HT1080 (cell line): ENCODE measurements at regions not wholly inside any gene's neighbourhood (a gene's known extent, or its start where the extent isn't known, plus 50 kb on each side); places are given as distances from the start of the nearest gene placed in this dataset.

Experiments
- DNase-seq: peaks from one replicate; pipeline ENCODE4 v3.0.0-alpha.2; 2015; ENCODE audit warnings: low read depth

GRCh38 chr3:86333636-86334035 lies 657.3 kb downstream of the VGLL3 start:
- DNase-seq, result no peak

DNA sequence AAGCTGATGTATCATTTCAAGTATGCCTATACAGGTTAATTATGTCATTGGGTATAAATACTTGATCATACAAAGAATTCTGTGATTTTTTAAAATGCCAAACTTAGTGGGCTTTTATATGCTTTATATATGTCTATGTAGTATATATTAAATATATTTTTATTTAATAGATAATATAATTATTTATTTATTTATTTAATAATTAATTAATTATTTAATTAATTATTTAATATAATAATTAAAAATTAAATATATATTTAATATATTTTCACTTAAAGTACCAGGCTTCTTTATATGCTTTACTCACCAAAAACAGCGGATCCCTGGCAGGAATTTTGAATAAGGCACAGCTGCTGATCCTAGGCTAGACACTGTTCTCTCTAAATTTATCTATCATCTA lies 687.0 kb downstream of the VGLL3 start:
- DNase-seq, result no peak

GRCh38 chr3:86282106-86282787 lies 708.7 kb downstream of the VGLL3 start:
- no peak for DNase-seq

DNA sequence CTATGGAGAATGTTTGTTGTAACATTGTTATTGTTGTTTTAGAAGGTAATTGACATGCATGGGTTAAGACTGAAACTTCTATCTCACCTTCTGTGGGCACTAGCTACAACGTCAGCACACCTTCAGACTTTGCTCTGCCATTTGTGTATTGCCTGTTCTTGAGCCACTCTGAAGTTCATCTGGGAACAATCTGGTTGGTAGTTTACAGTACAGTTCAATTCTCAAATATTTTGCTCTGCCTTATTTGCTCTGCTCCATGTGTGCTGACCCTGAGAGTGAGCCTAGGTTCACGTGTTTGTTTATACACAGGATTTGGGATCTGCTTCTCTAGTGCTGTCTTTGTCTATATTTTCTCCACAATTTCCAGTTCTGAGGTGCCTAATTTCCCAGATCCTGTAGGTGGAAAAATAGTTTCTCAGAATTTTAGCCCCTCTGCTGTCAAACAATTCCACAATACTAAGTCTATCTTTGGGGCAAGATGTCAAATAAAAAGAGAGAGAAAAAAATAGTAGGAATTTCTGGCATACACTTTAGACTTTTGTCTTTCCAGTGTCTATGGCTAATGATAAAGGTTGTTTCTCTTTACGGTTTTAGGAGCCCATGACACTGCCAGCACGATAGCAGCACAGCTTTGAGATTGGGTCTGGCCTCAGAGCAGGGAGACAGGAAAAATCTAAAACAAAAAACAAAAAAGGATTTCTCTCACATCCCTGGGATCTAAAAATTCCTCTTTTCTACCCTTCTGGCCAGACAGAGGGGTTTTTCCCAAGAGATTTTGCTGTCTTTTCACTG lies 721.4 kb downstream of the VGLL3 start:
- DNase-seq, result no peak

- DNase-seq, result no peak
Measured at GRCh38 chr3:86257955-86258641, 732.9 kb downstream of the VGLL3 start.

DNA sequence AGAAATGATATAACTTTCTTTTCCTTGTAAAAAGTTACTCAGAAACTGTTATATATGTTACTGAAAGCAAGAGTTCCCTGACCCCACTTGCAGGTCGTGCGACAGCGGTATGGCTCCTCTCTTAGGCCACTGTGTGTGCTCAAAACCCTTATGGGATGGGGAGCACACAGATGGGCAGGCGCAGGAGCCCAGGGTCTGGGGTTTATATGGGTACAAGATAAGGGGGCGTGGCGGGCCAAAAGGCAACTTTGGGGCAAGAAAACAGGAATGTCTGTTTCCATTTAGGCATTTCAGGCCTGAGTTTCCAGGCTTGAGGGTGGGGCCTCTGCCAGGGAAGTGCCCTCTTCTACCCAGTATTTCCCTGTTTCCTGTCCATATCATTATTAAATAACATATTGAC lies 736.5 kb downstream of the VGLL3 start:
- DNase-seq, result no peak

- no peak for DNase-seq
Measured at GRCh38 chr3:86251781-86252180, 739.2 kb downstream of the VGLL3 start.

DNA sequence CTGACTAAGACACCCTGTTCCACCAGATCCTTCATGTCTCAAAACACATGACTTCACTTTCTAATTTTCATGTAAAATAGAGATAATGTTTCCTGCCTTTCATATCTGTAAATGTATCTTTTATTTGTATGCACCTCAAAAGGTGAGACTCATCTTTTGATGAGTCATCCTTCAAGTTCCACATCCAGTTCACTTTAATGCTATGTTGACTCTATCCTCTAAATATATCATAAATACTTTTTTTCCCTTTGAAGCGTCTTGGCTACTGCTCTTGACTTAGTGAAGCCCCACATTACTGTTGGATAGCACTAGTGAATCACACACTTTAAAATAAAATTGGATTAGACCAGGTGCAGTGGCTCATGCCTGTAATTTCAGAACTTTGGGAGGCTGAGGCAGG lies 741.1 kb downstream of the VGLL3 start:
- no peak for DNase-seq

DNA sequence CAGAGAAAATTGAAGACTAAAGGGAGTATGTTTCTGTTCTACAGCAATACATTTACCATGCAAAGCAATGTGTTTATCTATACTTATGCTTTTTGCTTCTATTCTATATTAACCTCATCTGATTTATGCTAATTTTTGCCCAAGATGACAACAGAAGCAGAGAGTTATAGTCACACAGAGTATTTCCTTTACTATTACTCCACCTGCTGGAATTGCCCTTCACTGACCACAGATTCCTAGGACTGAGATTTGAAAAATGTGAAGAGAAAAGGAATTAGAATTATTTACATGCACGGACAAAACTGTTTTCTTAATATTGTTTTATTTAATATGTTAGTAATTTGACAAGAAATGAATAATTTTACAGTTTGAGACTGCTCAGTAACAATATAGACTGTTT lies 745.6 kb downstream of the VGLL3 start:
- peak; percentile 21 for DNase-seq

DNA sequence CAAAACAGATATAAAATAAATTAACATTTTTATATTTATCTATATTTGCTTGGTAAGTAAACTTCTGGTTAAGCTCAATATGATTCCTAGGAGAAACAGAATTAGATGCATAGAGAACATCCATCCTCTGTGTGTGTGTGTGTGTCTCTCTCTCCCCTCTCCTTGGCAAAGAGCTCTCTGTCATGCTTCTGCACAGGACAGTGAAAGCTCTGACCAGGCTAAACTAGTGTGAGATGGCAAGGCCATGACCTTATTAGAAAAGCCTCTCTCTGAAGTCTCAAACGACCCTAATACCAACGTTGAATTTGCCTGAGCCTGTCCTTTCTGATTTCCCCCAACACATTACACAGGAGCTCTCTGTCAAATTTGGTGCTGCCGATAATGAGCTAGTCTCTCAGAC lies 746.0 kb downstream of the VGLL3 start:
- DNase-seq, result no peak

DNA sequence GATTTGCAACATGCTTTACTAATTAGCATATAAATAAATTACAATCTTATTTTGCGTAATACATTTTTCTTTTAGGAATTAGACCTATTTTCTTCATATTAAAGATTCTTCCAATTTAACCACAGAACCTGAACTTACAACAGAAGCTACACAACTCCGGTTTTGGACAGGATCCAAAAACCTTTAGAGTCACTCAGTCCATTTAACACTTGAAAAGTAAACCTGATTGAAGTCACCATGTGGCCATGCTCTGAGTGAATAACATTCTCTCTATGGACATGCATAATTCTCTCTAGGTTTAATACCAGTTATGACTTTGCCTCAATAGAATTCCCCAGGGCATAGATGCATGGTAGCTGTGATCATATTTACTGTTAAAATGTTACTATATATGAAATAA lies 751.0 kb downstream of the VGLL3 start:
- DNase-seq, result no peak

DNA sequence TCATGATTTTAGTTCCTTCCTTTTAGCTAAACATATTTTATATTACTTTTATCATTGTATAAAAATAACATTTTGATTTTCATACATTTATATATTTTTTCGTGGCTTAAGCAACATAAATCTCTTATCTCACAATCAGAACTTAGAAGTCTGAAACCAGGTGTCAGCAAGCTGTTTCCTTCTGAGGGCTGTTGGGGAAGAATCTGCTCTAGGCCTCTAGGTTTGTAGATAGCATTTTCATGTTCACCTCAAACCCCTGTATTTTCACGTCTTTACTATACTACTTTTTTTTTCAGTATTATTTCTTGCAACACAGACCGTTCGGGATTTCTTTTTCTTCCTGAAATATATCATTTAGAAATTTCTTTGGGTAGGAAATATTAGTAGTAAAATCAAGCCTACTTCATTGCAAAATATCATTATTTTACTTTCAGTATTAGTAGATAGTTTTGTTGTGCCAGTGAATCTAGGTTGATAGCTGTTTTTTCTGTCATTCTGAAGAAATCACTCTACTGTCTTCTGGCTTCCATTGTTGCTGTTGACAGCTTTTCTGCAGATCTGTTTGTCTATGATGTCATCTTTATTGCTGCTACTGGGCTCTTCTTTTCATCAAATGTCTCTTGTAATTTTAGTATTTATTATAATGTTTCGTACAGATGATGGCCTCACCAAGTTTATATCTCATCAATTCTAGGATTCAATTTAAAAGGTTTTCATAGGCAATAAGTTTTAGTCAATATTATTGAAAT lies 756.3 kb downstream of the VGLL3 start:
- no peak for DNase-seq

GRCh38 chr3:86230762-86231161 lies 760.2 kb downstream of the VGLL3 start:
- DNase-seq, result no peak

DNA sequence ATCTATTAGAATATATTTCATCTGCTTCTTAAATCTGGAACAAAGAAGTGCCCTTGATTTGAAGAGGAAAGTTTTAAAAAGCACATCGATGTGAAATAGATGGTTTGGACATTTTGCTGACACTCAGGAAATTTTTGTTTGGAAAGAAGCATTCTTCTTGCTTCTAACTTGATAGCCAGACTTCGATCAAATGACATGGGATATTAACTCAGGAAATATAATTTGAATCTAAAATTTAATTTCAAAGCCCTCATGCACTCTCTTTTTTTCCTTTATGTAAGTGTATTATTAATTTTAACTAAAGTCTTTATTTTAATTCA lies 761.2 kb downstream of the VGLL3 start:
- DNase-seq, result no peak

- DNase-seq, result no peak
Measured at GRCh38 chr3:86229086-86229774, 761.7 kb downstream of the VGLL3 start.

DNA sequence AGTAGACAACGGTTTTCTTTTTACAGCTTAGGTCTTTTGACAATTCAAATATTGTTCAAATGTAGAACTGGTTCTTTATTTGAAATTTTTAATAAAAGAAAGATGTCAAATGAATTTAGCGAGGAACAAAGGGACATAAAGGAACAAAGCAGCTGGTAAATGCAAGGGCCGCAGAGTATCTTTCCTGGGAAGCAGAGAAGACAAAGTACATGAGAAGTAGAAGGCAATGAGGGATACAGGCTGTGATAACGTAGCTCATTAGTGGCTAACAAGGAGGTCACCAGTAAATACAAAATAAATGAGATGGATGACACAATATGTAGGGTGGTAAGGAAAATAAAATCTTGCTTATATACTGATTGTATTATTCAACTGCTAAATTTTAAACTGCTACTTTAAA lies 762.8 kb downstream of the VGLL3 start:
- DNase-seq, result no peak

DNA sequence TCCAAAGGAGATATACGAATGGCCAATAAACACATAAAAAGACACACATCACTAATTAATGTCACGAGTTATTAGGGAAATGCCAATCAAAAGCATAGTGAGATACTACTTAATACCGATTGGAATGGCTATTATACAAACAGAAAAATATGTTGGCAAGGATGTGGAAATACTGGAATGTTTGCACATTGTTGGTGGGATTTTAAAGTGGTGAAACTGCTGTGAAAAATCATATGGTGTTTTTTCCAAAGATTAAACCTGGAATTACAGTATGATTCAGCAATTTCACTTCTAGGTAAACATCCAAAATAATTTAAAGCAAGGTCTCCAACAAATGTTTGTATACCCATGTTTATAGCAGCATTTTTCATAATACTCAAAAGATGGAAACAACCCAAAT lies 765.5 kb downstream of the VGLL3 start:
- DNase-seq, result no peak

- DNase-seq, result no peak
Measured at GRCh38 chr3:86221601-86222000, 769.3 kb downstream of the VGLL3 start.

GRCh38 chr3:86208772-86209171 lies 782.2 kb downstream of the VGLL3 start:
- no peak for DNase-seq

- no peak for DNase-seq
Measured at GRCh38 chr3:86182606-86183005, 808.3 kb downstream of the VGLL3 start.

GRCh38 chr3:86180696-86181095 lies 810.3 kb downstream of the VGLL3 start:
- DNase-seq, result peak; percentile 71
